ENCODE measurements at regions not wholly inside any gene's neighbourhood (a gene's known extent, or its start where the extent isn't known, plus 50 kb on each side); places are given as distances from the start of the nearest gene placed in this dataset.

- Histone ChIP-seq H3K4me1 (ENCODE audit: control insufficient read depth in 5 of 5, insufficient read depth in 5 of 5, low read length in 5 of 5) (no peaks in the 10 kb centered on the region), H3K4me3 (no peak overlapping the region), H3K27ac (ENCODE audit: low read depth in 1 of 2, low read length in 1 of 2) (no peak overlapping the region), H3K36me3 (ENCODE audit: control insufficient read depth in 4 of 4, insufficient read depth in 4 of 4, low read length in 4 of 4) (no peaks in the 10 kb centered on the region), H3K27me3 (ENCODE audit: control insufficient read depth in 3 of 3, insufficient read depth in 3 of 3, low read length in 2 of 3) (no peaks in the 10 kb centered on the region), H3K9ac (ENCODE audit: insufficient read depth in 1 of 2, low read length in 2 of 2) (no peak overlapping the region), H3K9me3 (ENCODE audit: control insufficient read depth in 4 of 4, insufficient read depth in 3 of 4, low read length in 3 of 4) (peaks cover 0 to 7% (median 0%) of the 10 kb centered on the region in 4 donors)
- WGBS, 2 donors: 65 to 71% methylated on average over 2 of the region's 2 CpGs
- no peak for DNase-seq
- TF ChIP-seq CTCF (IDR thresholded peaks at IDR 0.05; ENCODE audit: control extremely low read depth, extremely low read depth): no peak
- ATAC-seq (ENCODE audit: insufficient read depth, low FRiP score): no peak
Measured at GRCh38 chr1:186557147-186557777, 96.3 kb upstream of the PDC start.

GRCh38 chr1:186550832-186551231 lies 89.9 kb upstream of the PDC start:
- no peak for TF ChIP-seq CTCF (IDR thresholded peaks at IDR 0.05; ENCODE audit: control extremely low read depth, extremely low read depth)
- DNase-seq: no peak
- peaks cover 0 to 10% (median 3%) of the 10 kb centered on the region in 4 donors for H3K9me3 ChIP-seq (ENCODE audit: control insufficient read depth in 4 of 4, insufficient read depth in 3 of 4, low read length in 3 of 4)
- no peak for ATAC-seq (ENCODE audit: insufficient read depth, low FRiP score)
- H3K27ac ChIP-seq (ENCODE audit: low read depth in 1 of 2, low read length in 1 of 2): no peak overlapping the region
- no peak overlapping the region for H3K4me3 ChIP-seq
- H3K27me3 ChIP-seq (ENCODE audit: control insufficient read depth in 3 of 3, insufficient read depth in 3 of 3, low read length in 2 of 3): no peaks in the 10 kb centered on the region
- no peak overlapping the region for H3K9ac ChIP-seq (ENCODE audit: insufficient read depth in 1 of 2, low read length in 2 of 2)
- H3K36me3 ChIP-seq (ENCODE audit: control insufficient read depth in 4 of 4, insufficient read depth in 4 of 4, low read length in 4 of 4): no peaks in the 10 kb centered on the region
- 90 to 92% methylated on average over 10 of the region's 10 CpGs for WGBS, 2 donors
- no peaks in the 10 kb centered on the region for H3K4me1 ChIP-seq (ENCODE audit: control insufficient read depth in 5 of 5, insufficient read depth in 5 of 5, low read length in 5 of 5)

GRCh38 chr1:186541003-186541402 lies 80.1 kb upstream of the PDC start:
- no peaks in the 10 kb centered on the region for H3K4me1 ChIP-seq (ENCODE audit: control insufficient read depth in 5 of 5, insufficient read depth in 5 of 5, low read length in 5 of 5)
- no peak for DNase-seq
- H3K9me3 ChIP-seq (ENCODE audit: control insufficient read depth in 4 of 4, insufficient read depth in 3 of 4, low read length in 3 of 4): peaks cover 0 to 9% (median 5%) of the 10 kb centered on the region in 4 donors
- 94 to 97% methylated on average over 8 of the region's 8 CpGs for WGBS, 2 donors
- no peak for ATAC-seq (ENCODE audit: insufficient read depth, low FRiP score)
- no peak overlapping the region for H3K4me3 ChIP-seq
- no peaks in the 10 kb centered on the region for H3K27me3 ChIP-seq (ENCODE audit: control insufficient read depth in 3 of 3, insufficient read depth in 3 of 3, low read length in 2 of 3)
- TF ChIP-seq CTCF (IDR thresholded peaks at IDR 0.05; ENCODE audit: control extremely low read depth, extremely low read depth): no peak
- H3K9ac ChIP-seq (ENCODE audit: insufficient read depth in 1 of 2, low read length in 2 of 2): no peak overlapping the region
- no peak overlapping the region for H3K27ac ChIP-seq (ENCODE audit: low read depth in 1 of 2, low read length in 1 of 2)
- H3K36me3 ChIP-seq (ENCODE audit: control insufficient read depth in 4 of 4, insufficient read depth in 4 of 4, low read length in 4 of 4): no peaks in the 10 kb centered on the region

- peaks cover 0 to 9% (median 5%) of the 10 kb centered on the region in 4 donors for H3K9me3 ChIP-seq (ENCODE audit: control insufficient read depth in 4 of 4, insufficient read depth in 3 of 4, low read length in 3 of 4)
- WGBS, 2 donors: 84 to 95% methylated on average over 3 of the region's 3 CpGs
Measured at GRCh38 chr1:186540521-186540920, 79.6 kb upstream of the PDC start.

More at GRCh38 chr1:186540521-186540920, 79.6 kb upstream of the PDC start:
- no peak overlapping the region for H3K4me3 ChIP-seq
- H3K27ac ChIP-seq (ENCODE audit: low read depth in 1 of 2, low read length in 1 of 2): no peak overlapping the region
- H3K4me1 ChIP-seq (ENCODE audit: control insufficient read depth in 5 of 5, insufficient read depth in 5 of 5, low read length in 5 of 5): no peaks in the 10 kb centered on the region
- DNase-seq (no peak), ATAC-seq (ENCODE audit: insufficient read depth, low FRiP score) (no peak)
- H3K27me3 ChIP-seq (ENCODE audit: control insufficient read depth in 3 of 3, insufficient read depth in 3 of 3, low read length in 2 of 3): no peaks in the 10 kb centered on the region
- no peak overlapping the region for H3K9ac ChIP-seq (ENCODE audit: insufficient read depth in 1 of 2, low read length in 2 of 2)
- no peak for TF ChIP-seq CTCF (IDR thresholded peaks at IDR 0.05; ENCODE audit: control extremely low read depth, extremely low read depth)
- no peaks in the 10 kb centered on the region for H3K36me3 ChIP-seq (ENCODE audit: control insufficient read depth in 4 of 4, insufficient read depth in 4 of 4, low read length in 4 of 4)
